Activated B cell treated with CpG ODN at 0.5 μM for 24 hours (primary cell): ENCODE measurements at regions not wholly inside any gene's neighbourhood (a gene's known extent, or its start where the extent isn't known, plus 50 kb on each side); places are given as distances from the start of the nearest gene placed in this dataset.

ENCODE experiments used
- ATAC-seq: fragments of 200-7000 bp; cut with Tn5 transposase; one replicate; pipeline ENCODE4 v1.10.0; 2021; ENCODE audit warnings: low read depth, mild to moderate bottlenecking, moderate library complexity
- CTCF ChIA-PET: fragments of 350-600 bp; sonication (Branson Sonifier 250); formaldehyde crosslinking; loops from one replicate; lab custom pipeline; 2021; ENCODE audit warnings: antibody characterized with exemption; lab: Charles Lee
- POLR2A ChIA-PET: fragments of 350-600 bp; sonication (Branson Sonifier 250); formaldehyde crosslinking; loops from one replicate; lab custom pipeline; 2021; ENCODE audit warnings: antibody characterized with exemption; lab: Charles Lee
- DNase-seq: peaks from one replicate; pipeline ENCODE4 v3.0.0; 2022
- H3K27ac Mint-ChIP-seq: one replicate; pipeline ENCODE4 v1.8.0; 2020; ENCODE audit warnings: mixed read lengths
- H3K27me3 Mint-ChIP-seq: one replicate; pipeline ENCODE4 v1.8.0; 2021; ENCODE audit warnings: mixed read lengths
- H3K36me3 Mint-ChIP-seq: one replicate; pipeline ENCODE4 v1.8.0; 2021; ENCODE audit warnings: low read depth, mixed read lengths
- H3K4me1 Mint-ChIP-seq: one replicate; pipeline ENCODE4 v1.8.0; 2021; ENCODE audit warnings: mixed read lengths
- H3K4me3 Mint-ChIP-seq: one replicate; pipeline ENCODE4 v1.8.0; 2020; ENCODE audit warnings: mild to moderate bottlenecking, mixed read lengths
- H3K9me3 Mint-ChIP-seq: one replicate; pipeline ENCODE4 v1.8.0; 2020; ENCODE audit warnings: mixed read lengths
- CTCF ChIP-seq: fragments of 200-600 bp; IDR thresholded peaks from one replicate; pipeline ENCODE4 v1.8.0; 2022; ENCODE audit warnings: antibody characterized with exemption, mild to moderate bottlenecking
- intact Hi-C: fragments of 100-400 bp; cut with micrococcal nuclease; formaldehyde crosslinking; loops from one replicate; pipeline ENCODE4 v1.15.1; 2024

GRCh38 chr6:137728386-137729349 is 138.4 kb upstream of the TNFAIP3 start:
- Mint-ChIP-seq H3K9me3 (no peaks in the 10 kb centered on the region), H3K4me1 (no peaks in the 10 kb centered on the region), H3K27me3 (no peaks in the 10 kb centered on the region), H3K4me3 (no peak overlapping the region), H3K36me3 (no peaks in the 10 kb centered on the region), H3K27ac (no peak overlapping the region)
- ATAC-seq: no peak
- POLR2A ChIA-PET: no interaction called here
- CTCF ChIA-PET: no interaction called here
- intact Hi-C loops: no loop called here
- no peak for DNase-seq
- no peak for TF ChIP-seq CTCF

GRCh38 chr6:137729866-137730629 is 137.0 kb upstream of the TNFAIP3 start:
- CTCF ChIA-PET: no interaction called here
- TF ChIP-seq CTCF: no peak
- H3K9me3 Mint-ChIP-seq: no peaks in the 10 kb centered on the region
- ATAC-seq (no peak), DNase-seq (no peak)
- H3K27ac Mint-ChIP-seq: no peak overlapping the region
- no peaks in the 10 kb centered on the region for H3K4me1 Mint-ChIP-seq
- intact Hi-C loops: no loop called here
- POLR2A ChIA-PET: no interaction called here
- no peak overlapping the region for H3K4me3 Mint-ChIP-seq
- H3K27me3 Mint-ChIP-seq: no peaks in the 10 kb centered on the region
- no peaks in the 10 kb centered on the region for H3K36me3 Mint-ChIP-seq

GRCh38 chr6:137731600-137731959 is 135.5 kb upstream of the TNFAIP3 start:
- intact Hi-C loops: no loop called here
- Mint-ChIP-seq H3K9me3 (no peaks in the 10 kb centered on the region), H3K4me3 (no peak overlapping the region), H3K4me1 (peaks cover 11% of the 10 kb centered on the region), H3K27me3 (no peaks in the 10 kb centered on the region), H3K27ac (no peak overlapping the region), H3K36me3 (no peaks in the 10 kb centered on the region)
- POLR2A ChIA-PET: no interaction called here
- no peak for ATAC-seq
- CTCF ChIA-PET: no interaction called here
- DNase-seq: no peak
- TF ChIP-seq CTCF: no peak

GRCh38 chr6:137731960-137732616 is 135.0 kb upstream of the TNFAIP3 start:
- ChIA-PET CTCF (no interaction called here), POLR2A (no interaction called here)
- DNase-seq (no peak), ATAC-seq (no peak)
- TF ChIP-seq CTCF: no peak
- no peaks in the 10 kb centered on the region for H3K36me3 Mint-ChIP-seq
- peaks cover 15% of the 10 kb centered on the region for H3K4me1 Mint-ChIP-seq
- H3K9me3 Mint-ChIP-seq: no peaks in the 10 kb centered on the region
- no peak overlapping the region for H3K27ac Mint-ChIP-seq
- no peaks in the 10 kb centered on the region for H3K27me3 Mint-ChIP-seq
- intact Hi-C loops: no loop called here
- H3K4me3 Mint-ChIP-seq: no peak overlapping the region

- intact Hi-C loops: no loop called here
- Mint-ChIP-seq H3K27ac (no peak overlapping the region), H3K4me1 (peaks cover 26% of the 10 kb centered on the region), H3K9me3 (no peaks in the 10 kb centered on the region), H3K4me3 (no peak overlapping the region), H3K27me3 (no peaks in the 10 kb centered on the region), H3K36me3 (no peaks in the 10 kb centered on the region)
- DNase-seq (no peak), ATAC-seq (no peak)
- ChIA-PET CTCF (no interaction called here), POLR2A (interaction anchor here (0.7 kb wide), 1 partner anchor 61 kb away, joined by 4 read pairs; no protein-coding TSS in a partner anchor)
- TF ChIP-seq CTCF: no peak
Measured at GRCh38 chr6:137733372-137733771, 133.7 kb upstream of the TNFAIP3 start.
